Ramos (cell line): ENCODE measurements at regions not wholly inside any gene's neighbourhood (a gene's known extent, or its start where the extent isn't known, plus 50 kb on each side); places are given as distances from the start of the nearest gene placed in this dataset.

Experiments
- in situ Hi-C: fragments of 300-500 bp; cut with MboI; formaldehyde crosslinking; loops from one replicate; pipeline ENCODE4 v1.14.3; 2022; ENCODE audit warnings: low sequenced_read_pairs; ENCODE audit not compliant: unreplicated experiment

GRCh38 chr12:111310076-111310870 is 58.6 kb downstream of the PHETA1 start:
- in situ Hi-C loops: loop anchor here (5.0 to 25.0 kb wide), 2 partner anchors 288 to 373 kb away; no protein-coding TSS in a partner anchor

GRCh38 chr12:111309584-111309983 is 59.3 kb downstream of the PHETA1 start:
- in situ Hi-C loops: loop anchor here (25.0 kb wide), 1 partner anchor 372 kb away; no protein-coding TSS in a partner anchor

GRCh38 chr12:111308473-111308872 is 60.4 kb downstream of the PHETA1 start:
- in situ Hi-C loops: loop anchor here (25.0 kb wide), 1 partner anchor 371 kb away; no protein-coding TSS in a partner anchor

DNA sequence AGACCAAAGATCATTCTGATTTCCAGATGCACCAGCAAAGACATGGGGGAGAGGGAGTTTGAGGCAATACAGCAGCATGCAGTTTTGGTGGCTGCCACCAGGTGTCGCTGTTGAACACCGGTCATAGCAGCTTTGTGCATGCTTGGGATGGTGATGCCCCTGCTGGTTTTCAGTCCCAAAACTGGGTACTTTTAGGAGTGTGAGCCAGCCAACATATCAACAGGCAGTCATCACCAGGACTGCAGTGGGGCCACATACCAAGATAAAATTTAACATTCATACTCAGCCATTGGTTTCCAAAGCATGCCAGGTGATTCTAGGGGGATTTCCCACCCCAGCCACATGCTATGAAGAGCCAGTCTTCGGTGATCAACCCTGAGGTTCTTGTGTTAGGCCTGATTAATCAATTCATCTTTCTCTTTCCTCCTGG is 64.2 kb downstream of the PHETA1 start:
- in situ Hi-C loops: loop anchor here (25.0 kb wide), 1 partner anchor 367 kb away; no protein-coding TSS in a partner anchor

GRCh38 chr12:111303531-111303930 is 65.4 kb downstream of the PHETA1 start:
- in situ Hi-C loops: loop anchor here (25.0 kb wide), 1 partner anchor 366 kb away; no protein-coding TSS in a partner anchor

- in situ Hi-C loops: no loop called here
These were observed 70.1 kb downstream of the PHETA1 start for GRCh38 chr12:111298582-111299436.

DNA sequence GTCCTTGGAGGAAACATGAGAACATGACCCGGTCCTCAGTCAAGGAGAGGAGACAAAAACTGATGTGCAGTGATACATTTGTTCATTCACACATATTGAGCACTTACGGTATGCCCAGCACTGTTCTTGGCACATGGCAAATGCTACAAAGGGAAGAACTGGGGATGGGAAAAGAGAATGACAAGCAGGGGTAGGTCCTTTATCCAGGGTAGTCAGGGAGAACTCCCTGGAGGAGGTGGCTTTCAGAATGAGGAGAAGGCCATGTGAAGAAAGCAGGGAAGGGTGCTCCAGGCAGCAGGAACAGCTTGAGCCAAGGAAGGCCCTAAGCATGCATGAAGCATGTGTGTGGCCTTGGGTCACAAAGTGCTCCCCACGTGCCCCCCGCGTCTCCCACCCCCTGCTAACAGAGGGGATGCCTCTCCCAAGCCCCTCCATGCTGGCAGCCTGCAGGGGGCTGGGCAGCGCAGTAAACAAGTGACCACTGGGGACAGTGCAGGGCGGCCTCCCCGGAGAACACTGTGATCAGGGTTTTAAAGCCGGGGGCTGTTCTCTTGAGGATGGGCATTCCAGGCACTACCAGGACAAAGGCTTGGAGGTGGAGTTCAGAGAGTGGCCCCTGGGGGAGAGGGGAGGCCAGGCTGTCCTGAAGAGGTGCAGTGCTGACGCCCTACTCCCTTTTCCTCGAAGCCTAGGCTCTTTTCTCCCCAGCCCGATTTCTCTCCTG is 71.0 kb downstream of the PHETA1 start:
- in situ Hi-C loops: no loop called here

- in situ Hi-C loops: no loop called here
These were observed 71.9 kb downstream of the PHETA1 start for GRCh38 chr12:111296906-111297463.

DNA sequence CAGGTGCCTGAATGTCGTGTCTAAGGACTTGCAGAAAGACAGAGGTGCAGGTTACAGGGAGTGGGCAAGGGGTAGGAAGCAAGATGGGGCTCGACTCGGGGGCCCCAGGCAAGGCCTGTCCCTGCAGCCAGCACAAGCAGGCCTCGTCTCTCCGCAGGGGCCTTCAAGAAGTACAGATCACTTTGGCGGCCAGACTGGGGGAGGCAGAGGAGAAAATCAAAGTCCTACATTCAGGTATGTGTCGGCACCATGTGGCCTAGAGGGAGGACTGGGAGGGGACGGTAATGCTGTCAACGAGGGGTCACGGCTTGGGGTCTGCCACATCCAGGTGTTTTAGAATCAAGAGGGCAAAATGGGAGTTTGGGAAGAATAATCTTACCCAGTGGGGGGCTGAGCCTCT is 73.7 kb downstream of the PHETA1 start:
- in situ Hi-C loops: no loop called here

- in situ Hi-C loops: no loop called here
These were observed 75.5 kb downstream of the PHETA1 start for GRCh38 chr12:111293266-111294009.

DNA sequence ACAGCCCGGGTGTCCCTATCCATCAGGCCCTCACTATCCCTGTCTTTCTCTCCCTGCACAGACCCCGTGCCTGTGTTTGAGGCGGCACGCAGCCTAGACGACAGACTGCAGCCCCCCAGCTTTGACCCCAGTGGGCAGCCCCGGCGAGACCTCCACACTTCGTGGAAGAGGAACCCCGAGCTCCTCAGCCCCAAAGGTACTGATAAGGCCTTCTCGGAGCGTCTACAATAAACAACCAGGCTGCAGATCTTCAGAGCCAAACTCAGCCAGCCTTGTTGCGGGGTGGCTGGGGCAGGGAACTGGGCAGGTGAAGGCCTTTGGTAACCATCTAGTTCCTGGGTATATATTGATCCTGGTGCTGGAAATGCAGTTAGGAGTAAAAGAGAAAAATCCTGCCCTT is 77.5 kb downstream of the PHETA1 start:
- in situ Hi-C loops: no loop called here

DNA sequence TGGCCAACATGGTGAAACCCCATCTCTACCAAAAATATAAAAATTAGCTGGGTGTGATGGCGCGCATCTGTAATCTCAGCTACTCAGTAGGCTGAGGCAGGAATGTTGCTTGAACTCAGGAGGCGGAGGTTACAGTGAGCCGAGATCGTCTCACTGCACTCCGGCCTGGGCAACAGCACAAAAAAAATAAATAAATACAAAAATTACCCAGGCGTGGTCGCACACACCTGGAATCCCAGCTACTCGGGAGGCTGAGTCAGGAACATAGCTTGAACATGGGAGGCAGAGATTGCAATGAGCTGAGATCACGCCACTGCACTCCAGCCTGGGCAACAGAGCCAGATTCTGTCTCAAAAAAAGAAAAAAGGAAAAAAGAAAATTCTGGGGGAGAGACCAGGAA is 80.1 kb downstream of the PHETA1 start:
- in situ Hi-C loops: no loop called here

GRCh38 chr12:111287125-111287900 is 81.6 kb downstream of the PHETA1 start:
- in situ Hi-C loops: no loop called here

DNA sequence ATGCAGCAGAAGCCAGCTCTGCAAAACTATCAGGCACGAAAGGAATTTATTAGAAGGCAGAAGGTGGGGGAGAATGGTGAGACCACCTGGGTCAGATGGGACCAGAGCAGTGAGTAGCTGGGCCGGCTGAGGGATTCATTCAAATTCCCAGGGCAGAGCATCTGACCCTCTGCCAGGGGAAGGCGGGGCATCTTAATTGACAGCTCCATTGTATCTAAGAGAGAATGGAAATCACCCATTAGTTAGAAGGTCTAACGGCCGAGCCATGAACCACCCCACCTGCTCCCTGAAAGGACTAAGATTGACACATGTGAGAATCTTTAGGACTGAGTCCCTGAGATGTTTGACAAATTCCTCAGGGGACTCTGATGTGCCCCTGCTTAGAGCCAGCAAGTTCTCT is 83.7 kb downstream of the PHETA1 start:
- in situ Hi-C loops: no loop called here

DNA sequence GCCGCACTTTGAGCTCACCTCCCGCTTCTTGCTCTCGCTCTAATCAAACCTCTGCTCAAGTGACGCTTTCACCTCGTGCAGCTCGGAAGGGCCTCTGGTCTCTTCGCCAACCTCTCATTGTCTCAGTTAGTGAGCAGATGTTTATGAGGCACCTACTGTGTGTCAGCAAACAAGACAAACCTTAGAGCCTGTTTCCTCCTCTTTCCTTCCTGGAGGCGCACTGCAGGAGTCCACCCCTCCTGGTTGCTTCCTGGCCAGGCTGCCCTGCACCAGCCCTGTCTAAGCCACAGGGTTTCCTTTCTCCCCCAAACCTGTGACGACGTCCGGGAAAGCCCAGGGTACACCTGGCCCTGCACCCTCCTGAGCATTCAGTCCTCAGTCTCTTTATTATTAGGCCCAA is 84.2 kb downstream of the PHETA1 start:
- in situ Hi-C loops: no loop called here

DNA sequence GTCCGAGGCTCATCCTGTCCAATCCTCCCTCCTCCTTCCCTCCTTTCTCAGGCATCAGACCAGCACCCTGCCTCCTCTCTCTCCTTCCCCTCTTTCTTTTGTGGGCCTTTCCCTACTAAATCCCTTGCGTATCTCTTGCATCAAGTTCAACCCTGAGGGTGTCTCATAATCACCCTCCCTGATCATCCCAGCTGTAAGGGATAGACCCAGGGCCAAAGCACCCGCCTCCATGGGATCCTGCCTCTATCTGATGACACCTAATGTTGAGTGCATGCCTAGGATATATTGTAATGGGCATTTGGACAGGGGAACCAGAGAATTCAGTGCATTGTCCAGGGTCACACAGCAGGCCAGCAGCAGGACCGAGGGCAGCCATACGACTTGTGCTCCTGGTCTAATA is 84.9 kb downstream of the PHETA1 start:
- in situ Hi-C loops: no loop called here

DNA sequence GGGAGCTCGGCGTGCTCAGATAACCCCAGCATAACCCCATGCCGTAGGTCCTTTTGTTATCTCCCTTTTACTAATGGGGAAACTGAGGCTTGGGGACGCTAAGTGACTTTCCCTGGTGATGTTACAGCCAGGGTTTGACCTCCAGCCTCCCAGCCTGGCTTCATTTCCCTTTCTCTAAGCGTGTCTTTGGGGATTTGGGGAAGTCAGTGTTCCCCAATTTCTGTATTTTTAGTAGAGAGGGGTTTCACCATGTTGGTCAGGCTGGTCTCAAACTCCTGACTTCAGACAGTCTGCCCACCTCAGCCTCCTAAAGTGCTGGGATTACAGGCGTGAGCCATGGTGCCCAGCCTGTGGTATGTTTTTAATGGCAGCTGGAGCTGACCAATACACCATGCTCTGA is 85.4 kb downstream of the PHETA1 start:
- in situ Hi-C loops: no loop called here

DNA sequence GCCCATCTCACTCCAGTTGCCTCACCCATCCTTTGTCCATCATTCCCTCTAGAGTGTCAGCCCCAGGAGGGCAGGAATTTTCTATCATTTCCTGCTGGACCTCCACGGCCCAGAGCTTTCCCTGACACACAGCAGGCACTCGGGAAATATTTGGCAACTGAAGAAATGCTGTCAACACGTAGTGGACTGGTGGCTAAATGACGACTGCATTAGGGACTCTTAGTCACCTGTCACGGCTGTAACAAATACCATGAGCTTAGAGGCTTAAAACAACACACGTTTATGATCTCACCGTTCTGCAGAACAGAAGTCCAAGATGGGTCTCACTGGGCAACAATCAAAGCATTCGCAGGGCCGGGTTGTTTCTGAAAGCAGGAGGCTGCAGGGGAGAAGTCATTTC is 91.3 kb downstream of the PHETA1 start:
- in situ Hi-C loops: no loop called here

DNA sequence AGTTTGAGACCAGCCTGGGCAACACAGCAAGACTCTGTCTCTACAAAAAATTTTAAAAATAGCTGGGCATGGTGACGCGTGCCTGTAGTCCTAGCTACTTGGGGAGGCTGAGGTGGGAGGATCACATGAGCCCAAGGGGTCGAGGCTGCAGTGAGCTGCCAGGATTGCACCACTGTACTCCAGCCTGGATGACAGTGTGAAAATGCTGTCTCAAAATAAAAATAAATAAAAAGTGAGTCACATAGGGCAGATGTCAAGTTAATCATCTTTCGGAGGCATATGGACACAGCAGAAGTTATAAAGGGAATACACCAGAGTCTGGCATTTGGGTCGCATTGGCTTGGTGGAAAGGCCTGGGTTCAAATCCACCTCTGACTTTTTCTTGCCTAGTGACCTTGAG is 92.7 kb downstream of the PHETA1 start:
- in situ Hi-C loops: no loop called here
